Neural crest cell (in vitro differentiated cells): ENCODE measurements at regions not wholly inside any gene's neighbourhood (a gene's known extent, or its start where the extent isn't known, plus 50 kb on each side); places are given as distances from the start of the nearest gene placed in this dataset.

Experiments
- DNase-seq: peaks from one replicate; pipeline ENCODE4 v3.0.0; 2021; ENCODE audit warnings: low read depth, mixed read lengths, low spot score
- H3K27ac Mint-ChIP-seq: one replicate; pipeline ENCODE4 v1.8.0; 2021; ENCODE audit warnings: mild to moderate bottlenecking, mixed read lengths; ENCODE audit not compliant: unreplicated experiment
- H3K27me3 Mint-ChIP-seq: 2 replicates; pipeline ENCODE4 v1.8.0; 2021; ENCODE audit warnings: low read depth, mild to moderate bottlenecking, mixed read lengths
- H3K36me3 Mint-ChIP-seq: 2 replicates; pipeline ENCODE4 v1.8.0; 2021; ENCODE audit warnings: low read depth, mild to moderate bottlenecking, mixed read lengths
- H3K4me1 Mint-ChIP-seq: 2 replicates; pipeline ENCODE4 v1.8.0; 2021; ENCODE audit warnings: mixed read lengths
- H3K4me3 Mint-ChIP-seq: one replicate; pipeline ENCODE4 v1.8.0; 2021; ENCODE audit warnings: mild to moderate bottlenecking, mixed read lengths
- H3K9me3 Mint-ChIP-seq: 2 replicates; pipeline ENCODE4 v1.8.0; 2021; ENCODE audit warnings: mixed read lengths
- TF ChIP-seq, protein P1 (sequence below): fragments of 200-600 bp; sonication (generic); conservative IDR thresholded peaks from 2 replicates; pipeline ENCODE4 v1.5.0; 2021; ENCODE audit warnings: antibody characterized with exemption, mild to moderate bottlenecking

DNA sequence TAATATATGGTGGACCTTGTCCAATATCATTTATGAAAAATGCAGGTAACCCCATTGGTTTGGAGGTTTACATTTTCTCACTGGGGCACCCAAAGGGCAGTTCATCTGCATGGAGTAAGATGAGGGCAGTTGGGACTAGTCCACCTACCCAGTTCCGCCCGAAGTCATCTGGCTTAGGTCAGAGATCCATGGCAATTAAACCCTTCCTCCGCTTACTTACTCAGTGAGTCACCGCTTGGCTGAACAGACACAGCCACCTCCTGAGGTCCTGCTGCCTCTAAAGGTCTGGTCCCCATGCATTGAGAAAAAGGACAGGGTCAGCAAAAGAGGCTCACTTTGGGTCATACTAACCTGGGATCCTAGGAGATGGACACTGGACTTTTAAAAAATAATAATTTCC, 102.9 kb upstream of the PRL start:
- Mint-ChIP-seq H3K9me3 (no peaks in the 10 kb centered on the region), H3K27me3 (no peaks in the 10 kb centered on the region), H3K36me3 (no peaks in the 10 kb centered on the region), H3K27ac (no peak overlapping the region), H3K4me1 (no peaks in the 10 kb centered on the region), H3K4me3 (no peak overlapping the region)
- TF ChIP-seq, protein P1, sequence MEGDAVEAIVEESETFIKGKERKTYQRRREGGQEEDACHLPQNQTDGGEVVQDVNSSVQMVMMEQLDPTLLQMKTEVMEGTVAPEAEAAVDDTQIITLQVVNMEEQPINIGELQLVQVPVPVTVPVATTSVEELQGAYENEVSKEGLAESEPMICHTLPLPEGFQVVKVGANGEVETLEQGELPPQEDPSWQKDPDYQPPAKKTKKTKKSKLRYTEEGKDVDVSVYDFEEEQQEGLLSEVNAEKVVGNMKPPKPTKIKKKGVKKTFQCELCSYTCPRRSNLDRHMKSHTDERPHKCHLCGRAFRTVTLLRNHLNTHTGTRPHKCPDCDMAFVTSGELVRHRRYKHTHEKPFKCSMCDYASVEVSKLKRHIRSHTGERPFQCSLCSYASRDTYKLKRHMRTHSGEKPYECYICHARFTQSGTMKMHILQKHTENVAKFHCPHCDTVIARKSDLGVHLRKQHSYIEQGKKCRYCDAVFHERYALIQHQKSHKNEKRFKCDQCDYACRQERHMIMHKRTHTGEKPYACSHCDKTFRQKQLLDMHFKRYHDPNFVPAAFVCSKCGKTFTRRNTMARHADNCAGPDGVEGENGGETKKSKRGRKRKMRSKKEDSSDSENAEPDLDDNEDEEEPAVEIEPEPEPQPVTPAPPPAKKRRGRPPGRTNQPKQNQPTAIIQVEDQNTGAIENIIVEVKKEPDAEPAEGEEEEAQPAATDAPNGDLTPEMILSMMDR = no peak
- no peak for DNase-seq

DNA sequence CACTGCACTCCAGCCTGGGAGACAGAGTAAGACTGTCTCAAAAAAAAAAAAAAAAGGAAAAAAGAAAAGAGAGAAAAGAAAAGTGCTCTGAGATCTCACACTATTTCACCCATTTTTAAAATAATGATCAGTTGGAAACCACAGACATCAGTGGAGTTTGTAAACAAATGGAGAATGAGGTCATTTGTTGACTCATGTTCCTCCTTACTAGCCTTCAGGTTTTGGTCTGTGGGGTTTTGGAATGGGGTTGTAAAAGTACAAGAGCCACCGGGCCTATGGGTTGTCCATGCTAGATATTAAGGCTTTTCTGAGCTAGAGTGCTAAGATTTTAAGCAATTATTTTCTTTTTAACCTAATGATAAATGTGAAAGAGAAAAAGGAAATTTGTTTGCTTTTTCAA, 104.4 kb upstream of the PRL start:
- DNase-seq = no peak
- no peak overlapping the region for H3K27ac Mint-ChIP-seq
- no peaks in the 10 kb centered on the region for H3K4me1 Mint-ChIP-seq
- no peak overlapping the region for H3K4me3 Mint-ChIP-seq
- TF ChIP-seq, protein P1 = no peak
- H3K9me3 Mint-ChIP-seq = no peaks in the 10 kb centered on the region
- no peaks in the 10 kb centered on the region for H3K27me3 Mint-ChIP-seq
- H3K36me3 Mint-ChIP-seq = no peaks in the 10 kb centered on the region

DNA sequence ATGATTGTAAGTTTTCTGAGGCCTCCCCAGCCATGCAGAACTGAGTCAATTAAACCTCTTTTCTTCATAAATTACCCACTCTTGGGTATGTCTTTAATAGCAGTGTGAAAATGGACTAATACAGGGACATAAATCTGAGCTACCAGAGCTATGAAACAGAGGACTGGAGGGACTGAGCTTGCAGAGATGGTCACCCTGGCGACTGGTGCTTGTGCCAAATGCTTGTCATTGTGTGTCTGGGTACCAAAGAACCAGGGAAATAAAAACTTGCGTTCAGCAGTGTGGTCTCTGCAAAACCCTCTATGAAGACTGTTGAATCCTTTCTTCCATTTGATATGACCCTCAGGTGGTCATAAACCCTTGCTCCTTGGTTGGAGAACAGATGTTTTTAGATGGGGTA, 105.1 kb upstream of the PRL start:
- no peaks in the 10 kb centered on the region for H3K4me1 Mint-ChIP-seq
- H3K9me3 Mint-ChIP-seq = no peaks in the 10 kb centered on the region
- H3K36me3 Mint-ChIP-seq = no peaks in the 10 kb centered on the region
- H3K27me3 Mint-ChIP-seq = no peaks in the 10 kb centered on the region
- no peak overlapping the region for H3K4me3 Mint-ChIP-seq
- DNase-seq = no peak
- TF ChIP-seq, protein P1 = no peak
- no peak overlapping the region for H3K27ac Mint-ChIP-seq

DNA sequence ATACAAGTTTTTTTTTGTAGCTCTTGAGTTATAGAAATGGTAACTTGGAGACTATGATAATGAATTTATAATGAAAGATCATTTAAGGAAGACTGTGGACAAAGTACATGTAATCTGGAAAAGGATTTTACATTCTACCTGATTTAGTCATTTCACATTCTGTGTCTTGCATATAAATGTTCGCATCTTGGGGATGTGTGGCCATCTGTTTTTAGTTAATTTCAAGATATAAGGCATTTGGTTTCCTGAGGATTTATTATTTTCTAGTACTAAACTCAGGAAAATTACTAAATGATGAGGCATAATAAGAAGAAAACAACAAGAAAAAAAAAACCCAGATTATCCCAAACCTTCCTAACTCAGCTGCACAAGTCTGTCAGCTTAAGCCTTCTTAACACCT, 112.7 kb upstream of the PRL start:
- no peaks in the 10 kb centered on the region for H3K36me3 Mint-ChIP-seq
- H3K27ac Mint-ChIP-seq = no peak overlapping the region
- H3K4me1 Mint-ChIP-seq = peaks cover 3% of the 10 kb centered on the region
- no peaks in the 10 kb centered on the region for H3K27me3 Mint-ChIP-seq
- H3K9me3 Mint-ChIP-seq = peaks cover 8% of the 10 kb centered on the region
- TF ChIP-seq, protein P1 = no peak
- no peak for DNase-seq
- no peak overlapping the region for H3K4me3 Mint-ChIP-seq

DNA sequence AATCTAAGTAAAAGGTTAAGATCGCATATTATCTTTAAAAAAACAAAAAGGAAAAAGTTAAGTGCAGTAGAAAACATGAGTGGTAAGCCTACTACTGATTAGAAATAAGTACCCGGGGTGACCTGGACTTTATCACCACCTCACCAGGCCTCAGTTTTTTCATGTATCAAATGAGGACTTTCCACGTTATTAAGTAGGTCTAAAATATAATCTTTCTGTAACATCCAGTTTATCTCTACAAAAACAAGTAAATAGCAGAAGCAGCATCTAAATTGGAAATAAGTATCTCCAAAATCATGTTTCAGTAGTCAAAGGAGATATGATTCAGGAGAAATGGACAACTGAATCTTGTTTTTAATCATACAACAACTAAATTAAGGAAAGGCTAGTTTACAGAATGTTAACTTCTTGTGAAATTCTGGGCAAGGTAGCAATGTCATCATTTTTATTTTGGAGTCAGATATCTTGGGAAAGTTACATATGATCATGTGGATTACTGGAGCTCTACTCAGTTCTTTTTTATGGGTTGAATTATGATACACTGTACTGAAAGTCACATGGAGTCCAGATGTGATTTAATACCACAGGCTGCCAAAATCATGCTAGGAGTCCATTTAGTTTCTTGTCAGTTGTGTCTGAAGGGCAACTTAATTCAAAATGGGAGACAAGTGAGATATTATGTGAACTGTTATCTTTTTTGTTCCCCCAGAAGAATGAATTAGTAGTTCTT, 114.7 kb upstream of the PRL start:
- Mint-ChIP-seq H3K27ac (no peak overlapping the region), H3K36me3 (no peaks in the 10 kb centered on the region), H3K4me1 (peaks cover 3% of the 10 kb centered on the region), H3K9me3 (peaks cover 11% of the 10 kb centered on the region), H3K4me3 (no peak overlapping the region), H3K27me3 (no peaks in the 10 kb centered on the region)
- TF ChIP-seq, protein P1 = no peak
- DNase-seq = no peak
